ENCODE measurements at regions not wholly inside any gene's neighbourhood (a gene's known extent, or its start where the extent isn't known, plus 50 kb on each side); places are given as distances from the start of the nearest gene placed in this dataset.

DNA sequence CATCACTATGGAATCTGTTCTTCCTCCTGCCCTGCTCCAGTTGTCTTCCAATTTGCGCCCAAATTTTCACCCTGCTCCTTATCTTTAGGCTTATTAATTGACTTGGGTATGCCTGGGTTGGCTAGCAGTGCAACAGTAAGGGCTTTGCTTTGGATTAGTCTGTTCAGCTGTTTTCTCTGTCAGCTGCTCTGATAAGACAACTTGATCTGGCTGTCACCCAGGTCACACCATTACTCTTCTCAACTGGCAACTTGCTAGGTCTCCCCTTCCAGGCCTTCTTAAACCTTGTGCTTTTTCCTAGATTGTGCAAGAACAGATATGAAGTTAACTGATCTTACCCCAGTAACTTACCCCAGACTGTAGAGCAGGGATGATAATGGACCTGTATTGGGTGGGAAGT lies 357.8 kb upstream of the LARGE1 start:
- TF ChIP-seq, protein P1, sequence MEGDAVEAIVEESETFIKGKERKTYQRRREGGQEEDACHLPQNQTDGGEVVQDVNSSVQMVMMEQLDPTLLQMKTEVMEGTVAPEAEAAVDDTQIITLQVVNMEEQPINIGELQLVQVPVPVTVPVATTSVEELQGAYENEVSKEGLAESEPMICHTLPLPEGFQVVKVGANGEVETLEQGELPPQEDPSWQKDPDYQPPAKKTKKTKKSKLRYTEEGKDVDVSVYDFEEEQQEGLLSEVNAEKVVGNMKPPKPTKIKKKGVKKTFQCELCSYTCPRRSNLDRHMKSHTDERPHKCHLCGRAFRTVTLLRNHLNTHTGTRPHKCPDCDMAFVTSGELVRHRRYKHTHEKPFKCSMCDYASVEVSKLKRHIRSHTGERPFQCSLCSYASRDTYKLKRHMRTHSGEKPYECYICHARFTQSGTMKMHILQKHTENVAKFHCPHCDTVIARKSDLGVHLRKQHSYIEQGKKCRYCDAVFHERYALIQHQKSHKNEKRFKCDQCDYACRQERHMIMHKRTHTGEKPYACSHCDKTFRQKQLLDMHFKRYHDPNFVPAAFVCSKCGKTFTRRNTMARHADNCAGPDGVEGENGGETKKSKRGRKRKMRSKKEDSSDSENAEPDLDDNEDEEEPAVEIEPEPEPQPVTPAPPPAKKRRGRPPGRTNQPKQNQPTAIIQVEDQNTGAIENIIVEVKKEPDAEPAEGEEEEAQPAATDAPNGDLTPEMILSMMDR (IDR thresholded peaks at IDR 0.05; ENCODE audit: low read depth, low read length) = no peak
- TF ChIP-seq POLR2A (IDR thresholded peaks at IDR 0.05; ENCODE audit: extremely low read depth, insufficient read length) (no peak), MYC (IDR thresholded peaks at IDR 0.05; ENCODE audit: low read depth, low read length) (no peak)
- TF ChIP-seq, protein P2, sequence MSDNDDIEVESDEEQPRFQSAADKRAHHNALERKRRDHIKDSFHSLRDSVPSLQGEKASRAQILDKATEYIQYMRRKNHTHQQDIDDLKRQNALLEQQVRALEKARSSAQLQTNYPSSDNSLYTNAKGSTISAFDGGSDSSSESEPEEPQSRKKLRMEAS (IDR thresholded peaks at IDR 0.05; ENCODE audit: low read depth, low read length) = no peak
